Esophagus muscularis mucosa (tissue), 4 donors: ENCODE measurements at regions not wholly inside any gene's neighbourhood (a gene's known extent, or its start where the extent isn't known, plus 50 kb on each side); places are given as distances from the start of the nearest gene placed in this dataset.
A peak's percentile ranks its signal among the peaks of the same experiment; 100 is the strongest.

Experiments used
- DNase-seq: peaks from one replicate; pipeline ENCODE4 v3.0.0-alpha.2; 2017; ENCODE audit errors: extremely low spot score
- H3K27ac ChIP-seq, 4 donors: fragments of 200-600 bp; sonication (generic); replicated peaks in 1 of 4; 1 replicate in 3 of 4; 2 replicates in 1 of 4; pipeline ENCODE4 v1.5.1; 2016 to 2019; ENCODE audit warnings: mild to moderate bottlenecking in 1 of 4
- H3K27me3 ChIP-seq, 4 donors: fragments of 200-600 bp; sonication (generic); one replicate each; pipeline versions ENCODE4 v1.5.1 to v1.6.0; 2016 to 2019
- H3K36me3 ChIP-seq, 4 donors: fragments of 200-600 bp; sonication (generic); one replicate each; pipeline ENCODE4 v1.5.1; 2016 to 2019
- H3K4me1 ChIP-seq, 4 donors: fragments of 200-600 bp; sonication (generic); one replicate each; pipeline ENCODE4 v1.5.1; 2016 to 2019
- H3K4me3 ChIP-seq, 4 donors: fragments of 200-600 bp; sonication (generic); 1 replicate in 2 of 4; 2 replicates in 2 of 4; pipeline ENCODE4 v1.5.1; 2016 to 2019; ENCODE audit warnings: mild to moderate bottlenecking in 4 of 4, moderate library complexity in 1 of 4
- H3K9me3 ChIP-seq, 4 donors: fragments of 200-600 bp; sonication (generic); 1 replicate in 3 of 4; 2 replicates in 1 of 4; pipeline ENCODE4 v1.5.1; 2016 to 2019
- CTCF ChIP-seq, 3 experiments: fragments of 200-600 bp in 2 of 3; fragments of 450-650 bp in 1 of 3; sonication (generic) in 2 of 3; IDR thresholded peaks; one replicate each; pipeline ENCODE4 v1.5.1; 2017 to 2019; ENCODE audit warnings: antibody characterized with exemption in 3 of 3, mild to moderate bottlenecking in 2 of 3, moderate library complexity in 1 of 3
- EP300 ChIP-seq: sonication (generic); formaldehyde crosslinking; IDR thresholded peaks from one replicate; pipeline ENCODE4 v1.6.1; 2017; ENCODE audit warnings: antibody characterized with exemption
- POLR2A ChIP-seq: fragments of 450-650 bp; IDR thresholded peaks from one replicate; pipeline ENCODE4 v1.6.1; 2017; ENCODE audit warnings: antibody characterized with exemption, moderate library complexity, mild to moderate bottlenecking, low read depth
- POLR2AphosphoS5 ChIP-seq, 2 donors: sonication (generic); formaldehyde crosslinking; IDR thresholded peaks; one replicate each; pipeline ENCODE4 v1.6.1; 2017; ENCODE audit warnings: antibody characterized with exemption in 2 of 2
- WGBS: methylation state at CpG from one replicate; pipeline ENCODE4 v1.1.5; 2018; 5-methylcytosine and 5-hydroxymethylcytosine counted together
- intact Hi-C: fragments of 100-400 bp; cut with DNase I; formaldehyde crosslinking; loops from one replicate; pipeline ENCODE4 v1.15.1; 2023

DNA sequence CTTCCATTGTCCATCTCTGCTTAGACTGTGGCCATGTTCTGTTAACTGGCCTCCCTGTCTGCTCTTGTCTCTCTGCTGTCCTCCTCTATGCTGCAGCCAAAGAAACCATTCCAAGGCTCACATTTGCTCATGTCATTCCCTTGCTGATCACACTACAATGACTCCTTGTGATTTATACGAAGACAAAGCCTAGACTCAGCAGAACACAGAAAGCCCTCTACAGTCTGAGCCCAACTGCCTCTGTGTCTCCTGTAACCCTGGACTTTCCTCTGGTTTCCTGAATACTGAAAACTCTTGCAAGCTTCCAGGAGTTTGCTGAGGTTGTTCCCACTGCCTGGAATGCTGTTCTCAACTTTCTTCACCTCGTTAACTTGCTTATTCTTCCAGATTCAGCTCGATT, 191.8 kb downstream of the TMEM38B start:
- peaks cover 0 to 8% (median 2%) of the 10 kb centered on the region in 4 donors for H3K4me1 ChIP-seq
- no peaks in the 10 kb centered on the region for H3K36me3 ChIP-seq
- no peaks in the 10 kb centered on the region for H3K9me3 ChIP-seq
- TF ChIP-seq CTCF (IDR thresholded peaks at IDR 0.05) (no peak), POLR2A (no peak), POLR2AphosphoS5 (IDR thresholded peaks at IDR 0.05) (no peak), EP300 (no peak)
- H3K27me3 ChIP-seq: no peaks in the 10 kb centered on the region
- H3K4me3 ChIP-seq: no peak overlapping the region
- DNase-seq: peak; percentile 75
- WGBS: 80% methylated on average over 3 of the region's 3 CpGs
- H3K27ac ChIP-seq: no peak overlapping the region
- intact Hi-C loops: no loop called here

GRCh38 chr9:105887679-105888078, 193.3 kb downstream of the TMEM38B start:
- H3K36me3 ChIP-seq: no peaks in the 10 kb centered on the region
- H3K4me1 ChIP-seq: peaks cover 0 to 8% (median 2%) of the 10 kb centered on the region in 4 donors
- 69% methylated on average over 2 of the region's 2 CpGs for WGBS
- H3K27ac ChIP-seq: no peak overlapping the region
- TF ChIP-seq POLR2AphosphoS5 (IDR thresholded peaks at IDR 0.05) (no peak), CTCF (IDR thresholded peaks at IDR 0.05) (no peak), POLR2A (no peak), EP300 (no peak)
- H3K9me3 ChIP-seq: no peaks in the 10 kb centered on the region
- intact Hi-C loops: no loop called here
- DNase-seq: peak; percentile 68
- H3K27me3 ChIP-seq: no peaks in the 10 kb centered on the region
- no peak overlapping the region for H3K4me3 ChIP-seq

GRCh38 chr9:105890046-105890822, 195.9 kb downstream of the TMEM38B start:
- no peak overlapping the region for H3K27ac ChIP-seq

GRCh38 chr9:105900123-105900522, 205.8 kb downstream of the TMEM38B start:
- Histone ChIP-seq H3K4me1 (no peaks in the 10 kb centered on the region), H3K36me3 (no peaks in the 10 kb centered on the region), H3K27me3 (no peaks in the 10 kb centered on the region), H3K9me3 (peaks cover 0 to 9% (median 2%) of the 10 kb centered on the region in 4 donors), H3K4me3 (no peak overlapping the region), H3K27ac (no peak overlapping the region)
- no peak for DNase-seq
- intact Hi-C loops: no loop called here
- 83% methylated on average over 2 of the region's 5 CpGs for WGBS
- TF ChIP-seq POLR2A (no peak), EP300 (no peak)

More at GRCh38 chr9:105890046-105890822, 195.9 kb downstream of the TMEM38B start:
- no peaks in the 10 kb centered on the region for H3K36me3 ChIP-seq
- no peak overlapping the region for H3K4me3 ChIP-seq
- TF ChIP-seq EP300 (no peak), POLR2A (no peak), CTCF (IDR thresholded peaks at IDR 0.05) (no peak), POLR2AphosphoS5 (IDR thresholded peaks at IDR 0.05) (no peak)
- no peaks in the 10 kb centered on the region for H3K27me3 ChIP-seq
- no peaks in the 10 kb centered on the region for H3K9me3 ChIP-seq
- H3K4me1 ChIP-seq: peaks cover 0 to 8% (median 2%) of the 10 kb centered on the region in 4 donors
- intact Hi-C loops: no loop called here
- peak; percentile 83 for DNase-seq
- 49% methylated on average over 5 of the region's 5 CpGs for WGBS

DNA sequence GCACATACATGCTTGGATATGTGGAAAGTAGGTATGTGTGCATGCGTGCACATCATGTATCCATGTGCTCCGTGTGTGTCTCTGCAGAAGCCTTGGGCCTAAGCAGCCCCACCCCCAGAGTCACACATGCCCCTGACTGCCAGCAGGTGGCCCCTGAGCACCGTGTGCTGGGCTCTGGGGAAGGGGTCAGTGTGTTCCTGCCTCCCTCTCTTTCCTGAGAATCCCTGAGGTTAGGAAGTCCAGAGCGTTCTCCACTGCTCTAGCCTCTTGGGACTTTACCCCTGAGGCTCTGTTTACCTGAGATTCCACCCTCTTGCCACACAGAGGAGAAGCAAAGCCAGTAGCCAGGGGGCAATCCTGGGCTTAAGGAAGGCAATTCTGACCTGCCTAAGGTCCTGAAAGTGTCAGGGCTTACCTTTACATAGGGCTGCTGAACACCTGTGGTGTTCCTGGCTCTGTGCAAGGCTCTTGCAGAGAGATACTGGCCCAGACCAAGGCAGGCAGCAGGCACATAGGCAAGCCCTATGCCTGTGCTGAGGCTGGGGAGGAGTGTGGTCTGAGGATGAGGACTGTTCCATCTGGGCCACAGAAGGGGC, 207.3 kb downstream of the TMEM38B start:
- WGBS: 0% methylated on average over 1 of the region's 4 CpGs
- H3K36me3 ChIP-seq: no peaks in the 10 kb centered on the region
- H3K27me3 ChIP-seq: no peaks in the 10 kb centered on the region
- peak; percentile 39 for DNase-seq
- H3K9me3 ChIP-seq: peaks cover 0 to 4% (median 2%) of the 10 kb centered on the region in 4 donors
- no peaks in the 10 kb centered on the region for H3K4me1 ChIP-seq
- H3K4me3 ChIP-seq: no peak overlapping the region
- intact Hi-C loops: no loop called here
- H3K27ac ChIP-seq: no peak overlapping the region
- peak in 2 of 3 experiments; percentile 40 to 53 for TF ChIP-seq CTCF (IDR thresholded peaks at IDR 0.05)
- TF ChIP-seq POLR2A: no peak
